ENCODE measurements at regions not wholly inside any gene's neighbourhood (a gene's known extent, or its start where the extent isn't known, plus 50 kb on each side); places are given as distances from the start of the nearest gene placed in this dataset.

DNA sequence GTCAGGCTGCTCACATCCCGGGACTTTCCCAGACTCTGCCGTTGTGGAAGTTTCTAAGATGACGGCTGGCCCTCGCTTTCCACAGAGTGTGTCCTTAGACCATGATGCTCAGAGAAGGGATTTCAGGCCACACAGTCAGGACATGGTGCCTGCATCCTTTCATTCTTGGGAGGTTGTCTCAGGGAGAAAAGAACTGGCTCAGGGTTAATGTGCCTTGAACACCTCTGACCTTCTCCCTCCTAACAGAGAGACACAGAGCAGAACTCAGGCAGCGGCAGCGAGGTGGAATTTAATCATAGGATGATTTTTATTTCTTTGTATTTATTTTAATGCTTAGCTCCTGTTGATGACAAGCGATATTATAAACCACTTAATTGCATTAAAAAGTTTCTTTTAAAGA is 96.9 kb upstream of the ATP2B2 start:
- TF ChIP-seq, protein P1, sequence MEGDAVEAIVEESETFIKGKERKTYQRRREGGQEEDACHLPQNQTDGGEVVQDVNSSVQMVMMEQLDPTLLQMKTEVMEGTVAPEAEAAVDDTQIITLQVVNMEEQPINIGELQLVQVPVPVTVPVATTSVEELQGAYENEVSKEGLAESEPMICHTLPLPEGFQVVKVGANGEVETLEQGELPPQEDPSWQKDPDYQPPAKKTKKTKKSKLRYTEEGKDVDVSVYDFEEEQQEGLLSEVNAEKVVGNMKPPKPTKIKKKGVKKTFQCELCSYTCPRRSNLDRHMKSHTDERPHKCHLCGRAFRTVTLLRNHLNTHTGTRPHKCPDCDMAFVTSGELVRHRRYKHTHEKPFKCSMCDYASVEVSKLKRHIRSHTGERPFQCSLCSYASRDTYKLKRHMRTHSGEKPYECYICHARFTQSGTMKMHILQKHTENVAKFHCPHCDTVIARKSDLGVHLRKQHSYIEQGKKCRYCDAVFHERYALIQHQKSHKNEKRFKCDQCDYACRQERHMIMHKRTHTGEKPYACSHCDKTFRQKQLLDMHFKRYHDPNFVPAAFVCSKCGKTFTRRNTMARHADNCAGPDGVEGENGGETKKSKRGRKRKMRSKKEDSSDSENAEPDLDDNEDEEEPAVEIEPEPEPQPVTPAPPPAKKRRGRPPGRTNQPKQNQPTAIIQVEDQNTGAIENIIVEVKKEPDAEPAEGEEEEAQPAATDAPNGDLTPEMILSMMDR (conservative IDR thresholded peaks at IDR 0.05; ENCODE audit: low read length): no peak
- TF ChIP-seq EZH2phosphoT487 (IDR thresholded peaks at IDR 0.05; ENCODE audit: borderline replicate concordance, low read depth, low read length): no peak

Data from OCI-LY7 (cell line).